H1 (cell line): ENCODE measurements at regions not wholly inside any gene's neighbourhood (a gene's known extent, or its start where the extent isn't known, plus 50 kb on each side); places are given as distances from the start of the nearest gene placed in this dataset.

Source experiments
- BRCA1 ChIP-seq: IDR thresholded peaks from 2 replicates; pipeline ENCODE4 v1.6.1; 2012; ENCODE audit warnings: low read depth, low read length, improper control_type of control experiment
- CHD2 ChIP-seq: IDR thresholded peaks from 2 replicates; pipeline ENCODE4 v1.6.1; 2012; ENCODE audit warnings: low read length, improper control_type of control experiment
- EZH2 ChIP-seq: fragments of 200-600 bp; sonication (generic); IDR thresholded peaks from 2 replicates; pipeline ENCODE4 v1.7.1; 2012; ENCODE audit warnings: low read depth, mild to moderate bottlenecking, moderate library complexity, low read length, inconsistent platforms; ENCODE audit not compliant: severe bottlenecking
- GABPA ChIP-seq: IDR thresholded peaks from 2 replicates; pipeline ENCODE4 v1.6.1; 2011; ENCODE audit warnings: mild to moderate bottlenecking, low read length, moderate library complexity, borderline replicate concordance; ENCODE audit not compliant: insufficient read depth
- KDM4A ChIP-seq: IDR thresholded peaks from one replicate; pipeline ENCODE4 v1.7.1; 2012; ENCODE audit warnings: low read depth, mild to moderate bottlenecking, moderate library complexity, low read length, inconsistent platforms; ENCODE audit not compliant: severe bottlenecking
- PHF8 ChIP-seq: fragments of 200-600 bp; sonication (generic); conservative IDR thresholded peaks from 2 replicates; pipeline ENCODE4 v1.7.1; 2012; ENCODE audit warnings: low read depth, mild to moderate bottlenecking, inconsistent platforms, low read length, moderate library complexity
- POLR2A ChIP-seq, 2 experiments: IDR thresholded peaks; 1 replicate in 1 of 2; 2 replicates in 1 of 2; pipeline ENCODE4 v1.6.1; 2011; ENCODE audit warnings: low read depth in 2 of 2, low read length in 2 of 2, mild to moderate bottlenecking in 2 of 2; ENCODE audit errors: control extremely low read depth in 1 of 2
- RXRA ChIP-seq: IDR thresholded peaks from 2 replicates; pipeline ENCODE4 v1.6.1; 2011; ENCODE audit warnings: low read depth, mild to moderate bottlenecking, low read length, moderate library complexity; ENCODE audit not compliant: insufficient read depth
- SIN3A ChIP-seq, 2 experiments: IDR thresholded peaks in 1 of 2; conservative IDR thresholded peaks in 1 of 2; 2 replicates each; pipeline ENCODE4 v1.6.1; 2011 to 2012; ENCODE audit warnings: low read length in 2 of 2, improper control_type of control experiment in 1 of 2, low read depth in 1 of 2, mild to moderate bottlenecking in 1 of 2
- SUZ12 ChIP-seq: fragments of 200-600 bp; sonication (generic); IDR thresholded peaks from 2 replicates; pipeline ENCODE4 v1.6.1; 2012; ENCODE audit warnings: mild to moderate bottlenecking, inconsistent platforms, low read length, moderate library complexity, mixed read lengths
- ZNF274 ChIP-seq: IDR thresholded peaks from 2 replicates; pipeline ENCODE4 v1.7.0; 2012; ENCODE audit warnings: low read length, borderline replicate concordance; ENCODE audit errors: extremely low read depth
- TF ChIP-seq, protein P1 (sequence below): IDR thresholded peaks from 2 replicates; pipeline ENCODE4 v1.6.1; 2011; ENCODE audit warnings: low read length, improper control_type of control experiment
- TF ChIP-seq, protein P2 (sequence below), 3 experiments: IDR thresholded peaks; 1 replicate in 2 of 3; 2 replicates in 1 of 3; pipeline versions ENCODE4 v1.5.1 to v1.6.1; 2011; ENCODE audit warnings: low read length in 3 of 3, mild to moderate bottlenecking in 3 of 3, inconsistent platforms in 2 of 3, low read depth in 1 of 3, moderate library complexity in 1 of 3; ENCODE audit not compliant: insufficient read depth in 1 of 3; ENCODE audit errors: control extremely low read depth in 1 of 3
- TF ChIP-seq, protein P3 (sequence below): IDR thresholded peaks from 2 replicates; pipeline ENCODE4 v1.6.1; 2012; ENCODE audit warnings: low read length, inconsistent platforms

DNA sequence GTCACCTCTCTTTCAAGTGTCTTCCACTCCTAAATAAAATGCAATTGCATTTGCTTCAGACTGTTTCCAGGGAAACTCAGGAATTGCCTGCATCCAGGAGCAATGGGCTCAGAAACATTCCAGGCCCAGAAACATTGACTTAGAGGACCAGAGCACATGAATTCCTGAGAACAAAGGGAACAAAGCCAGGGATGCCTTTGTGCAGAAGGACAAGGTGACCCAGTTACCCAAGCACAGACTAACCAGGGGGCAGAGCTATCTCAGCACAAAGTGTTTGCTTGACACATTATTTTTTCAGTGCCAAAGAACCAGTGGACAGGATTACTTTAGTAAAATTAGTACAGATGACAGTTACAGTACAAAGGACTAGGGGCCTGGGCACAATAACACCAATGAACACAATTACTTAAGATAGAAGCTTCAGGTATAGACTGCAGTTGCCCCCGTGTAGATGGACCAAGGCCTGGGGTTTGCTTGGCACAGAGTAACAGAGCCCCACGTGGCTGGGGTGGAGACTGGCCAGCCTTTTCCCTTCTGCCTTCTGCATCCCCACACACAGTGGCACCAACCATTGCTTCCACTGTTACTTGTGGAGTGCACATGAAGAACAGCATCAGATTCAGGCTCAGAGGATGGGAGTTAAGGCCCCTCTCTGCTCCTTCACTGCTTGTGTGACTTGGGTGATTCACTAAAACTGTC, 500.8 kb downstream of the INSC start:
- no peak for TF ChIP-seq EZH2
- TF ChIP-seq BRCA1 = no peak
- TF ChIP-seq PHF8 = no peak
- no peak for TF ChIP-seq RXRA
- no peak for TF ChIP-seq CHD2
- TF ChIP-seq ZNF274 = no peak
- no peak for TF ChIP-seq POLR2A (IDR thresholded peaks at IDR 0.05; ENCODE audit: control extremely low read depth in 1 of 2, low read depth in 2 of 2, low read length in 2 of 2)
- no peak for TF ChIP-seq GABPA
- TF ChIP-seq, protein P1, sequence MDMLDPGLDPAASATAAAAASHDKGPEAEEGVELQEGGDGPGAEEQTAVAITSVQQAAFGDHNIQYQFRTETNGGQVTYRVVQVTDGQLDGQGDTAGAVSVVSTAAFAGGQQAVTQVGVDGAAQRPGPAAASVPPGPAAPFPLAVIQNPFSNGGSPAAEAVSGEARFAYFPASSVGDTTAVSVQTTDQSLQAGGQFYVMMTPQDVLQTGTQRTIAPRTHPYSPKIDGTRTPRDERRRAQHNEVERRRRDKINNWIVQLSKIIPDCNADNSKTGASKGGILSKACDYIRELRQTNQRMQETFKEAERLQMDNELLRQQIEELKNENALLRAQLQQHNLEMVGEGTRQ = no peak
- TF ChIP-seq KDM4A = no peak
- TF ChIP-seq, protein P2, sequence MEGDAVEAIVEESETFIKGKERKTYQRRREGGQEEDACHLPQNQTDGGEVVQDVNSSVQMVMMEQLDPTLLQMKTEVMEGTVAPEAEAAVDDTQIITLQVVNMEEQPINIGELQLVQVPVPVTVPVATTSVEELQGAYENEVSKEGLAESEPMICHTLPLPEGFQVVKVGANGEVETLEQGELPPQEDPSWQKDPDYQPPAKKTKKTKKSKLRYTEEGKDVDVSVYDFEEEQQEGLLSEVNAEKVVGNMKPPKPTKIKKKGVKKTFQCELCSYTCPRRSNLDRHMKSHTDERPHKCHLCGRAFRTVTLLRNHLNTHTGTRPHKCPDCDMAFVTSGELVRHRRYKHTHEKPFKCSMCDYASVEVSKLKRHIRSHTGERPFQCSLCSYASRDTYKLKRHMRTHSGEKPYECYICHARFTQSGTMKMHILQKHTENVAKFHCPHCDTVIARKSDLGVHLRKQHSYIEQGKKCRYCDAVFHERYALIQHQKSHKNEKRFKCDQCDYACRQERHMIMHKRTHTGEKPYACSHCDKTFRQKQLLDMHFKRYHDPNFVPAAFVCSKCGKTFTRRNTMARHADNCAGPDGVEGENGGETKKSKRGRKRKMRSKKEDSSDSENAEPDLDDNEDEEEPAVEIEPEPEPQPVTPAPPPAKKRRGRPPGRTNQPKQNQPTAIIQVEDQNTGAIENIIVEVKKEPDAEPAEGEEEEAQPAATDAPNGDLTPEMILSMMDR (IDR thresholded peaks at IDR 0.05; ENCODE audit: control extremely low read depth in 1 of 3, insufficient read depth in 1 of 3, low read depth in 1 of 3, low read length in 3 of 3) = no peak
- TF ChIP-seq SIN3A (conservative IDR thresholded peaks at IDR 0.05 in 1 of 2, IDR thresholded peaks at IDR 0.05 in 1 of 2; ENCODE audit: low read depth in 1 of 2, low read length in 2 of 2) = no peak
- no peak for TF ChIP-seq SUZ12
- TF ChIP-seq, protein P3, sequence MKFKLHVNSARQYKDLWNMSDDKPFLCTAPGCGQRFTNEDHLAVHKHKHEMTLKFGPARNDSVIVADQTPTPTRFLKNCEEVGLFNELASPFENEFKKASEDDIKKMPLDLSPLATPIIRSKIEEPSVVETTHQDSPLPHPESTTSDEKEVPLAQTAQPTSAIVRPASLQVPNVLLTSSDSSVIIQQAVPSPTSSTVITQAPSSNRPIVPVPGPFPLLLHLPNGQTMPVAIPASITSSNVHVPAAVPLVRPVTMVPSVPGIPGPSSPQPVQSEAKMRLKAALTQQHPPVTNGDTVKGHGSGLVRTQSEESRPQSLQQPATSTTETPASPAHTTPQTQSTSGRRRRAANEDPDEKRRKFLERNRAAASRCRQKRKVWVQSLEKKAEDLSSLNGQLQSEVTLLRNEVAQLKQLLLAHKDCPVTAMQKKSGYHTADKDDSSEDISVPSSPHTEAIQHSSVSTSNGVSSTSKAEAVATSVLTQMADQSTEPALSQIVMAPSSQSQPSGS = no peak
